Common myeloid progenitor, CD34-positive (primary cell): ENCODE measurements at regions not wholly inside any gene's neighbourhood (a gene's known extent, or its start where the extent isn't known, plus 50 kb on each side); places are given as distances from the start of the nearest gene placed in this dataset.

ENCODE experiments used
- CTCF ChIA-PET: fragments of 350-600 bp; sonication (Branson Sonifier 250); formaldehyde crosslinking; loops from one replicate; lab custom pipeline; 2021; ENCODE audit warnings: antibody characterized with exemption; lab: Charles Lee
- POLR2A ChIA-PET: fragments of 350-600 bp; sonication (Branson Sonifier 250); formaldehyde crosslinking; loops from one replicate; lab custom pipeline; 2021; ENCODE audit warnings: antibody characterized with exemption; lab: Charles Lee
- DNase-seq, 3 donors: peaks; one replicate each; pipeline versions ENCODE4 v3.0.0 to v3.0.0-alpha.2; 2013
- H3K27ac ChIP-seq, 2 experiments: 1 replicate in 1 of 2; 2 replicates in 1 of 2; pipeline ENCODE4 v1.7.0; 2013; ENCODE audit warnings: inconsistent platforms in 2 of 2, low read length in 2 of 2, mild to moderate bottlenecking in 2 of 2, low read depth in 1 of 2, moderate library complexity in 1 of 2; ENCODE audit not compliant: severe bottlenecking in 2 of 2, insufficient read depth in 1 of 2, poor library complexity in 1 of 2
- H3K27me3 ChIP-seq, 5 experiments: replicated peaks in 2 of 5; 1 replicate in 3 of 5; 2 replicates in 2 of 5; pipeline versions ENCODE4 v1.6.1 to v1.7.0; 2013; ENCODE audit warnings: low read length in 4 of 5, mild to moderate bottlenecking in 2 of 5, moderate library complexity in 2 of 5, inconsistent platforms in 1 of 5; ENCODE audit not compliant: insufficient read depth in 5 of 5, control insufficient read depth in 4 of 5
- H3K36me3 ChIP-seq, 4 experiments: 1 replicate in 2 of 4; 2 replicates in 2 of 4; pipeline versions ENCODE4 v1.6.1 to v1.7.0; 2013; ENCODE audit warnings: low read length in 3 of 4, control low read depth in 1 of 4, mild to moderate bottlenecking in 1 of 4; ENCODE audit not compliant: control insufficient read depth in 4 of 4, insufficient read depth in 4 of 4
- H3K4me1 ChIP-seq, 4 experiments: 1 replicate in 3 of 4; 2 replicates in 1 of 4; pipeline versions ENCODE4 v1.6.1 to v1.7.1; 2013; ENCODE audit warnings: low read length in 3 of 4, mild to moderate bottlenecking in 3 of 4, control low read depth in 1 of 4, inconsistent platforms in 1 of 4, moderate library complexity in 1 of 4; ENCODE audit not compliant: control insufficient read depth in 4 of 4, insufficient read depth in 4 of 4; ENCODE audit errors: control extremely low read depth in 1 of 4
- H3K4me3 ChIP-seq, 7 experiments: 1 replicate in 4 of 7; 2 replicates in 3 of 7; pipeline versions ENCODE4 v1.5.1 to v1.7.0; 2013; ENCODE audit warnings: mild to moderate bottlenecking in 7 of 7, low read length in 6 of 7, moderate library complexity in 6 of 7, inconsistent platforms in 2 of 7, low read depth in 2 of 7, control low read depth in 1 of 7; ENCODE audit not compliant: insufficient read depth in 4 of 7, control insufficient read depth in 1 of 7; ENCODE audit errors: extremely low read depth in 1 of 7
- H3K9me3 ChIP-seq, 5 experiments: 1 replicate in 4 of 5; 2 replicates in 1 of 5; pipeline versions ENCODE4 v1.6.1 to v1.7.1; 2013; ENCODE audit warnings: low read length in 4 of 5, mild to moderate bottlenecking in 2 of 5, inconsistent platforms in 1 of 5, low read depth in 1 of 5, moderate library complexity in 1 of 5; ENCODE audit not compliant: control insufficient read depth in 4 of 5, insufficient read depth in 2 of 5; ENCODE audit errors: control extremely low read depth in 1 of 5
- whole genome bisulfite sequencing: methylation state at CpG from one replicate; pipeline ENCODE4 v1.1.5; 2013; ENCODE audit not compliant: insufficient coverage; 5-methylcytosine and 5-hydroxymethylcytosine counted together

DNA sequence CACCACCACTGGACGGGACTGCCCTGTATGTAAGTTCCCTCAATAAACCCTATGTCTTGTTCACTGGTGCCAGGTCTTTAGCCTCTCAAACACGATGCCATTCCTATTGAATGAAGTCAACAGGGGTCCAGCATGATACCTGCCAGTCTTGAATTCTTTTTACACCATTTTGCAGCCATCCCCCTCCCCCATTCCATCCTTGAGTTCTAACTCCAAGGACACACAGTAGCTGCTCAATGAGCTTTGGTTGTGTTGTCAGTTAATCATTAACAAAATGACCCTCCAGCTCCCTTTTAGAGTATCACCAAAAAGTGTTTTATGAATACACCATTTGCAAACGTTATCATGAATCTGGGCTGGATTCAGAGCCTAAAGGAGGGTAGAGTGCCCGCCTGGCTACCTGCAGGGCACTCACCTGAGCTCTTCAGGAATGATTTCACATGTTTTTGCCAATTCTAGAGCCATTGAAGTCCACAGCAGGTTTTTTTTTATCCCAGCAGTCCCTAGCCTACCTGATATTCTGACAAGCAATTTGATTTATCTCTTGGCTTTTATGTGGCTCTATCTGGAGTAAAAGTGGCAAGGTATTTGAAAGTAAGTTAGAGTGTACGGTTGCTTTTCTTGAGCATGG lies 271.8 kb downstream of the SMARCA2 start:
- CTCF ChIA-PET = interaction anchor here (1.9 kb wide), 1 partner anchor 8 kb away, joined by 4 read pairs; no protein-coding TSS in a partner anchor
- Histone ChIP-seq H3K4me1 (no peaks in the 10 kb centered on the region), H3K4me3 (no peak overlapping the region), H3K36me3 (no peaks in the 10 kb centered on the region), H3K27me3 (peaks cover 0 to 4% (median 0%) of the 10 kb centered on the region in 5 experiments), H3K9me3 (no peaks in the 10 kb centered on the region), H3K27ac (no peak overlapping the region)
- no peak for DNase-seq
- POLR2A ChIA-PET = interaction anchor here (0.6 kb wide), 2 partner anchors 17 to 538 kb away, joined by 4 read pairs; no protein-coding TSS in a partner anchor
- 89% methylated on average over 5 of the region's 5 CpGs for WGBS

DNA sequence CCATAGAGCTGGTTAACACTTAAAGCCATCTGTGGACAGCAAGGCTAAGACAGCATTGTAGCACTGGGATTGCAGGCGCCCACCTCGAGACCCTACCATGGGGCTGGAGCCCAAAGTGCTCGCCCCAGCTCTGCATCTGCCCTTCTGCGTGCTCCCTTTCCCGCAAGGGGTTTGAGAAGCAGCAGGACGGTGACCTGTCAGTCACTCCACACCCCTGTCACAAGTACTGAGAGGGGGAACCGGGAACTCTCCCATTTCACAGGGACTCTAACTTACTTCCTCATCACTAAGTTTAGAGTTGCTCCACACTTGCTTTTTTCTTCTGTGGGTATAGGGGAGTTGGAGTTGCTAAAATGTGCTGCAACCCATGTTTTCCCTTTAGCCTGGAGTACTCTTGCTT lies 273.2 kb downstream of the SMARCA2 start:
- WGBS = 97% methylated on average over 6 of the region's 7 CpGs
- DNase-seq = no peak
- no peaks in the 10 kb centered on the region for H3K36me3 ChIP-seq
- H3K9me3 ChIP-seq = no peaks in the 10 kb centered on the region
- ChIA-PET POLR2A (no interaction called here), CTCF (no interaction called here)
- H3K4me1 ChIP-seq = no peaks in the 10 kb centered on the region
- H3K27me3 ChIP-seq = peaks cover 0 to 4% (median 0%) of the 10 kb centered on the region in 5 experiments
- H3K27ac ChIP-seq = no peak overlapping the region
- no peak overlapping the region for H3K4me3 ChIP-seq

DNA sequence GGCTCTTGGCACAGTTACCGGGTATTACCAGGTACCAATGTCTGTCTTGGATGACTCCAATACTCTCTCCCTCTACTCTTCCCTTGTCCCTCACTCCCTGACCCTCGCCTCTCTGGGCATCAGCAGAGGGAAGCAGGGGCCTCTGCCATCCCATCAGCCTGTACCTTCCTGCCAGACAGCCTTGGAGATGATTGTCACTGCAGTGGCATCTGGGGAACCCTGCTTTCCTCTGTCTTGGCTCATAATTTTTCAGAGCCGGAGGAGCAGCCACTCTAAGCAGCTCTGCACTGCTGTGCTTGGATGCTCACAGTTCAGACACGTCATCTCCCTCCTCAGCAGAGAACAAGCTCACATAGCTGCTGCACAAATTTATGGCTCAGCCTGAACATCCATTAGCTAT lies 274.1 kb downstream of the SMARCA2 start:
- WGBS = 77% methylated on average over 4 of the region's 4 CpGs
- Histone ChIP-seq H3K4me3 (no peak overlapping the region), H3K27ac (no peak overlapping the region), H3K9me3 (no peaks in the 10 kb centered on the region), H3K27me3 (peaks cover 0 to 4% (median 0%) of the 10 kb centered on the region in 5 experiments), H3K4me1 (no peaks in the 10 kb centered on the region), H3K36me3 (no peaks in the 10 kb centered on the region)
- CTCF ChIA-PET = no interaction called here
- POLR2A ChIA-PET = no interaction called here
- no peak for DNase-seq

DNA sequence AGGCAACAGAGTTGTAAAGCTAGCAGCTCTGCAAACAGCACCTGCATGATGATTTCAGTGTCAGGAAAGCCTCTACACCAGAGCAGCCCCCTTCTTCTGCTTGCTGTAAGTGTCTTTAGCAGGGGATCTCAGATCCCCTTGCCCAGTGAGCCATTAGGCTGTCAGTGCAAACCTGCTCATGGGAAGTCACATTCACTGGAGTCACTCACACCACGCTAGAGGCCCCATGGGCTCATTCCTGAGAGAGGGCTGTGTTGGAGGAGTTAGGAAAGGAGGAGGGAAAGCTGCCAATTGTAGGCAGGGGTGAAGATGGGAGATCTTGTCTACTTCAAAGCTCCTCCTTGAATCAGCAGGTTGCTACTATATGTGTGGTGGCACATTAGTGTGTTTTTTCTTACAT lies 275.2 kb downstream of the SMARCA2 start:
- no peaks in the 10 kb centered on the region for H3K36me3 ChIP-seq
- H3K27me3 ChIP-seq = peaks cover 0 to 4% (median 0%) of the 10 kb centered on the region in 5 experiments
- POLR2A ChIA-PET = no interaction called here
- WGBS = no CpG with 5 or more reads among the region's 1 CpG
- no peak overlapping the region for H3K27ac ChIP-seq
- CTCF ChIA-PET = no interaction called here
- no peaks in the 10 kb centered on the region for H3K9me3 ChIP-seq
- no peaks in the 10 kb centered on the region for H3K4me1 ChIP-seq
- no peak for DNase-seq
- H3K4me3 ChIP-seq = no peak overlapping the region

DNA sequence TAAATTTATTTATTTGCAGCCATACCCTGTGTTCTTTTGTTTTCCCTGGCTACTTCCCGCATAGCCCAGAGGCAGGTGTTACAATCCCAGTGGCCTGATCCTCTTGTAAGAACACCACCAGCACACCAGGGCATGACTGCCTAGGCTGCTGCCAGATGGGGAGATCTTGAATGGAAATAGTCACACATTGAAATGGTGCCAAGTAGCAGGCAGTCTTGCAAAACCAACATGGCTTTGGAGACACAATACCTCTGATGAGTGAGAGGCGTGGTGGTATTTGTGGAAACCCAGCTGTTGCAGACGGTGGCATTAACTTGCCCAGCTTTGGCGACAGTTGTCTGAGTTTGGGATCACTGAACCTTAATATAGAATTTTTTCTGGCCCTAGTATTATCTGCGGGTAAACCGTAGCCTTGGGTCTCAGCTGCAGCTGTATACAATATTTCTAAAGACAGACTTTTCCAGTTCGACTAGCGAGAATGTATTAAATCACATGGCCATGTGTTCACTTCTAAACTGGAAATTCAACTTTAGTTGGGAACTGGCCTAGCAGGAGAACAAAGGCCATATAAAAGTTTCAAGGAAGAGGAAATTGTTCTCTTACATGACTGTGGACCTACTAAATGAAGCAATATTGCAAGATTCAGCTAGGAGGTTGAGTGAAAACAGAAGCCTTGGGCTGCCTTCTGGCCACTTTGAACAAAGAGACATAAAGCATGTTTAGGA lies 277.0 kb downstream of the SMARCA2 start:
- CTCF ChIA-PET = no interaction called here

DNA sequence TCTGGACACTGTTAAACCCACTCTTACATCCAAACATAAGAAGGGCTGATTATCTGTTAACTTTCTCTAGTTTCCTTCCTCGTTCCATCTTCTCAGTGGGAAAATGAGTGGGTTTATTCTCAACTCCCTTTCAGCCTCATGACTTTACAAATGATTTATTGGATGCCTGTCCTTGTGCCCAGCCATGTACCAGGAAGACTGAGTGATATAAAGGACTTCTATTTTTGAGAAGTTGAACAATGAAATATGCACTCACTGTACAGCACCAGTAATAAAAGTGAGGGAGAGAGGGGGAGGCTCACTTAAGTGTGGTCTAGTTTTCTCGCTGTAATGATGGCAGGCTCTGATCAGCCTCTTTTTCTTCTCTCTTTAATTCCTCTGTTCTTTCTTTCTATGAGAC lies 277.6 kb downstream of the SMARCA2 start:
- ChIA-PET POLR2A (no interaction called here), CTCF (no interaction called here)
- DNase-seq = no peak

More for the DNA sequence above, 277.0 kb downstream of the SMARCA2 start:
- Histone ChIP-seq H3K27ac (no peak overlapping the region), H3K36me3 (no peaks in the 10 kb centered on the region), H3K27me3 (peaks cover 0 to 4% (median 0%) of the 10 kb centered on the region in 5 experiments), H3K9me3 (no peaks in the 10 kb centered on the region), H3K4me1 (no peaks in the 10 kb centered on the region), H3K4me3 (no peak overlapping the region)
- POLR2A ChIA-PET = no interaction called here
- DNase-seq = no peak
- WGBS = 96% methylated on average over 7 of the region's 8 CpGs

DNA sequence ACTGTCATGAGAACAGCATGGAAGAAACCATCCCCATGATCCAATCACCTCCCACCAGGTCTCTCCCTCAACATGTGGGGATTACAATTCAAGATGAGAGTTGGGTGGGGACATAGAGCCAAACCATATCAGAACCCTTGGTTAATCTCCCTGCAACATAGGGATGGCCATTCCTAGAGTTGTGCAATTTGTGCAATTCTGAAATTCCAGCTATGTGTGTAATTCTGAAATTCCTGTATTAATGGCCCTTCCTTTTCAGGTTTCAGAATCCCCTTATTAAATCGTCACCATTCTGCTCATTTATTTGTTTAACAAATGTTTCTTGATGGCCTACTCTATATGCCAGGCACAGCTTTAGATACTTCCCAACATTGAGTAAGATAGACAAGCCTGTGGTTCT lies 282.6 kb downstream of the SMARCA2 start:
- POLR2A ChIA-PET = no interaction called here
- no peak overlapping the region for H3K27ac ChIP-seq
- CTCF ChIA-PET = no interaction called here
- H3K36me3 ChIP-seq = no peaks in the 10 kb centered on the region
- H3K27me3 ChIP-seq = no peaks in the 10 kb centered on the region
- peaks cover 0 to 2% (median 0%) of the 10 kb centered on the region in 5 experiments for H3K9me3 ChIP-seq
- WGBS = no CpG with 5 or more reads among the region's 1 CpG
- DNase-seq = no peak
- no peak overlapping the region for H3K4me3 ChIP-seq
- no peaks in the 10 kb centered on the region for H3K4me1 ChIP-seq

More for the DNA sequence above, 277.6 kb downstream of the SMARCA2 start:
- no CpG with 5 or more reads among the region's 2 CpGs for WGBS
- Histone ChIP-seq H3K4me1 (no peaks in the 10 kb centered on the region), H3K36me3 (no peaks in the 10 kb centered on the region), H3K9me3 (peaks cover 0 to 1% (median 0%) of the 10 kb centered on the region in 5 experiments), H3K27me3 (peaks cover 0 to 4% (median 0%) of the 10 kb centered on the region in 5 experiments), H3K27ac (no peak overlapping the region), H3K4me3 (no peak overlapping the region)
